Tongue (tissue), 1 donor: ENCODE measurements at regions not wholly inside any gene's neighbourhood (a gene's known extent, or its start where the extent isn't known, plus 50 kb on each side); places are given as distances from the start of the nearest gene placed in this dataset.

Experiments used
- DNase-seq: peaks from one replicate; pipeline ENCODE4 v3.0.0-alpha.2; 2015

DNA sequence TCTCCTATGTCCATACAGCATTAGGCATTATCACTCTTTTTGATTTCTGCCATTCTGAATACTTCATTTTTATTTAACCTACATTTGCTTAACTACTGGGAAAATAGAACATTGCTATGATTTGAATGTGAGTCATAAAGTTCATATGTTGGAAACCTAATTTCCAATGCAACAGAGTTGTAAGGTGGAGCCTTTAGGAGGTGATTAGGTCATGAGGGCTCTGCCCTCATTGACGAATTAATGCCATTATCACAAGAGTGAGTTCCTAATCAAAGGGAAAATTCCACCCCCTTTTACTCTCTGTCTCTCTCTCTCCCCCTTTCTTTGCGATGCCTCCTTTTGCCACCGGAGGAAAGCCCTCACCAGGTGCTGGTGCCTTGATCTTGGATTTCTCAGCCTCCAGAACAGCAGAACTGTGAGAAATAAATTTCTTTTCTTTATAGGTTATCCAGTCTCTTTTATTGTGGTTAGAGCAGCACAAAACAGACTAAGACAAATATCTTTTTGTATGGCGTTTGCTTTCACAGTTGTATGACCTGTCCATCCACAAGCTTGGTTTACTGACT, 180.1 kb upstream of the ARID2 start:
- no peak for DNase-seq

DNA sequence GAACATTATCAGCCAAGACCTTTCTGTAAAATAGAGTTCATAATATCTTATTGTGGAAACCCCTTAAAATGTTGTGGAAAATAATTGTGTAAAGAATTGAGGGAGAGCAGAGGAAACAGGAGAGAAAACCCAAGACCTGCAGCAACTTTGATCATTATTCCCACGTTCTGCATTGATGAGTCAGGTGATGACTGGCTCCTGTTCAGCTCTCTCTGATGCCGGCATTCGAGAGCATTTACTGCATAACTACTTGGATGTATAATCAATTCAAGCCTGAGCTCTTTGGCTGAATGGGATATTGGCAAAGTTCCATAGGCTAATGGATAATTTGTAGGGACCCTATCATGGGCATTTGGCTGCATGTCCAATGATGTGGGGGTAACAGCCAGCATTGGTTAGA, 176.3 kb upstream of the ARID2 start:
- DNase-seq, result no peak

DNA sequence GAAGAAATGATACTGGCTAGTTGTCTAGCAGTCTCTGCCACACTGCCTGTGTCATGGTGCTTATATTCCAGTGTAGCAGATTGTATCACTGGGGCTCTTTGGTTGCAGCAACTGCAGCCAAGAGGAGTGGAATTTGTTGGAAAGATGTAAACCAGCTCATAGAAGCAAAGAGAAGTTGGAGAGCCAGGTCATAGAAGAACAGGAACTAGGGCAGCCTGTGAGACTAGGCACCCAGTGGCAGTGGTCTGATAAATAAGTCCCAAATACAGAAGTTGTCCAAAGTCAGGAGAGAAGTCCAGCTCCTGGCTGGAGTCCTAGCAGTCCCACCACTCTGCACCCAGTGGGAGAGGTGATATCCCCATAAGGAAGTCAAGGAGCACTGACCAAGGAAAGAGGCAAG, 172.5 kb upstream of the ARID2 start:
- no peak for DNase-seq

DNA sequence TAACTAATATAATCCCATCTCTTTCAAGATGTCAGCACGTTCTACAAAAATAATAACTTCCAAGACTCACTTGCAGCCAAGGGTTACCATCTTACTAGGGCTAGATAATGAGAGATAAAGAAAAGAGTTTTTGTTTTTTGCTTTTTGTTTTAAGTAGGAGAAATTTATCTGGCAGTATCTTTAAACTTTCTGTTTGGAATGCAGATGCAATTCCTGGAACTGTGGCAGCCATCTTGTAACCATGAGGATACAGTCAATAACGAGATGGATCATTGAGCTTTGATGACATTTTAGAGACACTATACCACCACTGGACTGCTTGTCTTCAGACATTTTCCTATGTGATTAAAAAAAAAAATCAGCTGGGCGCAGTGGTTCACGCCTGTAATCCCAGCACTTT, 171.2 kb upstream of the ARID2 start:
- no peak for DNase-seq

DNA sequence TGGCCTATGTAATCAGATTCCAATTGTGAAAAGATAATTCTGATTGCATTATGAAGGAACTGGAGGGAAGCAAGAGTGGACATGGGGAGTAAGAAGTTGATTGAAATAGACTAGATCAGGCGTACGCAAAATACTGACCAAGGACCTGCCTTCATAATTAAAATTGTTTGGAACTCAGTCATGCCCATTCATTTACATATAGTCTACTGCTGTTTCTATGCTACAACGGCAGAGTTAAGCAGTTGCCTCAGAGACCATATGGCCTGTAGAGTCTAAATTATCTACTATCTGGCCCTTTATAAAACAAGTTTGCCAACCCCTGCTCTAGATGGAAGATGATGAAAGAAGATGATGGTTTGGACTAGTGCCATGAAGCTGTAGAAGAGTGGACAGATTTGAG, 170.0 kb upstream of the ARID2 start:
- DNase-seq, result no peak

DNA sequence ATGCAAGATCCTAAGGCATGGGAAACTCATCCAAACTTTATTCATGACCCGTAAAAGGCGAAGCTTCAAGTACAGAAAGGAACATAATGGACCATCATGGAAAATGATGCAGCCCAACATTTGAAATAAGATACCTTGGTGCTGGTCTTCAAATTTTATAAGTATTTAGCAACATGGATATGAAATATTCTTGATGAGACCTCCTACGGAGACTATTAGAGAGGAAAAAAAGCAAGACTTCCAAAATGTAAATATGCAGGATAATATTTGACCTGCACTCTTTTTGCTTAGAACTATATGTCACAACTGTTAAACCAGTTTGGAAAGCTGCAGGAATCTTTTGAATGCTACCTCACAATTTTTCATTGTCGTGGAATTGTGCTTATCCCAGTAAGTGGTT, 168.8 kb upstream of the ARID2 start:
- no peak for DNase-seq

DNA sequence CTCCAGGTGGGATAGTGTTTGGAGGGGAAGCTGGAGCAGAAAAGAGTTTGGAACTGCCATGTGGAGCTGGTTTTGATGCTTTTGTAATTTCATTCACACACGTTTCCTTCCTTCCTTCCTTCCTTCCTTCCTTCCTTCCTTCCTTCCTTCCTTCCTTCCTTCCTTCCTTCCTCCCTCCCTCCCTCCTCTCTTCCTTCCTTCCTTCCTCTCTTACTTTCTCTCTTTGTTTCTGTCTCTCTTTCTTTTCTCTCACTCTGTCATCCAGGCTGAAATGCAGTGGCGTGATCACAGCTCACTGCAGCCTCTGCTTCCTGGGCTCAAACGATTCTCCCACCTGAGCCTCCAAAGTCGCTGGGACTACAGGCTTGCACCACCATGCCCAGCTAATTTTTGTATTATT, 168.0 kb upstream of the ARID2 start:
- no peak for DNase-seq

DNA sequence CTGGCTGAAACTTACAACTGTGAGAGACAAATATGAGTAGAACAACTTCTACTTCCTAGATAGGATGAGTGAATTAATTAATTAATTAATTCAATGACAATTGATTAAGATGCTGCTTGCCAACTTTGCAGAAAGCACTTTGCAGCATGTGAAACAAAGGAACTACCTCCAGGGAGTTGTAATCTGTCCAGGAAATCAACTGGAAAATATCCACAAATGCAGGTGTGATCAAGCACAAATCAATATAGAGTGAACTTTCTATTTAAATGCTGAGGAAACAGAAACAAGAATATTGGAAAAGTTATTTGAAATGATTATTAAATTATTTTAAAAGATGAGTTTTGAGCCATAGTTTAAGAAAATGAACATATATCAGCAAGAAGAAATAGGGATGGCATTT, 163.9 kb upstream of the ARID2 start:
- DNase-seq, result no peak

DNA sequence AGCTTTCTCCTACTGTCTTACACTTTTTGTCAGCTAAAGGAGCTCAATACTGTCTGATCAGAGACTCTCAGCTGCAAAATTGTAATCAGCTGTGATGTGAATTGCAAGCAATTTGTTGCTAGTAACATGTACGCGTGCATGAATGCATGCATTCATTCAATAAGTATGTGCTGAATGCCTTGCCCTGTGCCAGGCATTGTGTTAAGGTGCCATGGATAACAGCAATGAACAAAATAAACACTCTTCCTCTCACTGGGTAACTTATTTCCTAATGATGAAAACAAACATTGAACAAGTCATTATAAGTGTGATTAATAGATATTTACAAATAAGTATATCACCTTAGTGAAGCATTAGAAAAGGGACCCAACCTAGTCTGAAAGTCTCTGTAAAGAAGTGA, 163.2 kb upstream of the ARID2 start:
- no peak for DNase-seq

DNA sequence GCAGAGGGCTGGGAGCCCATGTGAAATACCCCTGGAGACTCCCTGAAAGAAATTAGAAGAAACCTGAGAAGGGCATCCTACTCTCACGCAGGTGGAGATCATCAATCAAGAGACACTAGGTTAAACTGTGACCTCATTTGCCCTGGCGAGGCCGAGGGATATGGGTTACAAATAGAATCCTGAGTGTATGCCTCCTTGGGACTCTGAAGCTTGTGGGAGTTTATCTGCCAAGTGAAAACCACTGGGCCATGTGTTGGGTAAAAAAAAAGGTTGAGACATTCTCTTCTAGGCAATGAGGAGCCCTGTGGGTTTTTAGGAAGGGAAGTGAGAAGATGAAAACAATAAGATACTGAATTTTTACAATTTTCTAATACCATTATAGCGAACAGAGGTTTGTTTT, 160.7 kb upstream of the ARID2 start:
- DNase-seq, result no peak

DNA sequence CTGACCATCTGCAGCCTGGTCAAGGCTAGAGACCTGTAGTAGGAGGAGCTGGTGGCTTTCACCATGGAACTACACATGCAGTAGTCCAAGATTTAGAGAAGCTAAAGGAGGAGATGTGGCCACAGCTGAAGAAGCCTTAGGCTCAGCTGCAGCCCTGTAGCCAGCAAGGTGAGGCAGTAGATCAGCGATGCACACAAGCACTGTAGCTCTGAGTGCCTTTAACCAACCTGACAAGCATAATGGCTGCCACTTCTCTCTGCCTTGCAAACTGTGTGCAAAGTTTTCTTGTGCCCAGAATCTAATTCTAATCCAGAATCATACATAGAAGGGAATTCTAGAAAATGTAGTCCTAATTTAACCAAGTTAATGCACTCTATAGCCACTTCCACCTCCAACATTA, 159.0 kb upstream of the ARID2 start:
- DNase-seq, result no peak

DNA sequence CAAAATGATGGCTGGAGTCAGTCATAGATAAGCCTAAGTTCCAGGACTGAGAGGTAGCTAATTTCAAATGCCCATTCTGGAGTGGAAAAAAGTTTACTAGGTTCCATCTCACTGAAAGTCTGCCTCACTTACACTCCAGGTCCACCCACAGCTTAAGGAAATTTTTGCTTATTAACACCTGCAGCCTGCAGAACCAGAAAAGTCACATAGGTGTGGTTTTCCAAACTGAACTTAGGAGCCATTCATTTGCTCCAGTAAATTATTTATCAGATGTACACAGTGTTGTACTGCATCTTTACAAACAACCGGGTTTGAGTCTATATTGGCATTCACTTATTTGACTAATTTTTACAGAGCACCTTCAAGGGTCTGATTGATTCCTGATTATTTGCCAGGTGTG, 157.4 kb upstream of the ARID2 start:
- no peak for DNase-seq

DNA sequence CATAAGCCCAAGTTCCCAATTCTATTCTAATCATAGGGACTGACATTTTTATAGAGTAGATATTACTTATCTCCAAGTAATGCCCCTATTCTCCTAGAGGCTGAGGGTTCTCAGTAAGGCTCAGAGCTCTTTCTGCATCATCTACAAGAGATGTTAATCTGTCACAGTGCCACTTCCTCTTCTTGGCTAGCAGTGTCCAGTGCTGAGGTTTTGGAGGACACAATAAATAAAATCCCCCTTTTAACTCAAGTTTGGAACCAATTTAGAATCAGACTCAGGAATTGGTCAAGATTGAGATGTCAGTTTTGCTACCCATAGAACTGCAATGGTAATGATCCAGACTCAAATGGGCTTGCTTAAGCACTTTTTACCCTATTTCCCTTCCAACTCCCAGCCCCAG, 154.1 kb upstream of the ARID2 start:
- no peak for DNase-seq

DNA sequence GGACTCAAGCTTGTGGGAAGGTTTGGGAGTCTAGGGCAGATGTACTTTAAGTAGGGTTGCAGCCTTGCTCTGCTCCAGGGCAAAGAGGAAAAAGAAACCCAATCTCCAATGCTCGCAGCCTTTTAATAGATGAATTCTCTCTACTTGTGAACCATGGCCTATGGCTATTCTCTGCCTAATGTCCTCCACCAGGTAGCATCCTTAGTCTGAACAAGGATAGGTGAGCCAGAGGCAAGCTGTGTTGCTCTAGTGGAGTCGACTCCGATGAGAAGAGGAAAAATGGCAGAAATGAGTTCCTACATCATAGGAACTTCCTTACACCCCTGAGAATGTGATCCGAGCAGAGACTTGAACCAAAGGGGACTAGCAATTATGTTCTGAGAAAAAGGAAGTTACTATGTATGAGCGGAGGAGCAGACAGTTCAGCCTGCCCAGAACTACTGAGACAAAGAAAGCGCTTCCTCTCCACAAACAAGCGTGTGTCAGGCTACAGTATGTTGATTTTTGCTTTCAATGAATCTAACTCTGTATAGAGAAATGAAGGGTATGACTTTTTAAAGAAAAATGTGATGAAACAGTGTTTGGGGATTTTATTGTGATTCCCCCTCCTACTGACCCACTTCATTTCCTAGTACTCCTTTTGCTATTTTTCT, 153.6 kb upstream of the ARID2 start:
- DNase-seq, result no peak

DNA sequence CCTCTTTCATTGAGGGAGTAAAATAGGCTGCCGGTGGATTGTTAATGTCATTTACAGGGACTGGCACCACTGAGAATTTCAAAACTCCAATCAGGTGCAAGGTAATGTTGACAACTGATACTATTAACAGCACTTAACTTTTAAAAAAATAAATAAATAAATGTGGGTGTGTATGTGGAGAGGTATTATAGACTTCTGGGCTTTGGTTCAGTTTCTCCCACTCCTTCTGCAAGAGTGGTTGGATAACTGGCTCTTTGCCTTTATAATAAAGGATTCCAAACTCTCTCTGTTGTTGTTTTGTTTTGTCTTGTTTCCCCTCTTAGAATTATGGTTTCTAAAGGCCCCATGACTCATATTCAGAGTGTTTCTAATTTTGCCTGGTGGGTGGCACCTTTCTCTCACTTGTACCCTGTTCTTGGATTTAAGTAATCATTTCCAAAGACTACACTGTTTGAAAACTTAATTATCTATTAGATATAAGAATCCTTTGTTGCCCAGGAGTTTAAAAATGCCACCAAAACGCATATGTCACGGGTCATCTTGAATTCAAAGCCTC, 151.6 kb upstream of the ARID2 start:
- DNase-seq, result no peak

DNA sequence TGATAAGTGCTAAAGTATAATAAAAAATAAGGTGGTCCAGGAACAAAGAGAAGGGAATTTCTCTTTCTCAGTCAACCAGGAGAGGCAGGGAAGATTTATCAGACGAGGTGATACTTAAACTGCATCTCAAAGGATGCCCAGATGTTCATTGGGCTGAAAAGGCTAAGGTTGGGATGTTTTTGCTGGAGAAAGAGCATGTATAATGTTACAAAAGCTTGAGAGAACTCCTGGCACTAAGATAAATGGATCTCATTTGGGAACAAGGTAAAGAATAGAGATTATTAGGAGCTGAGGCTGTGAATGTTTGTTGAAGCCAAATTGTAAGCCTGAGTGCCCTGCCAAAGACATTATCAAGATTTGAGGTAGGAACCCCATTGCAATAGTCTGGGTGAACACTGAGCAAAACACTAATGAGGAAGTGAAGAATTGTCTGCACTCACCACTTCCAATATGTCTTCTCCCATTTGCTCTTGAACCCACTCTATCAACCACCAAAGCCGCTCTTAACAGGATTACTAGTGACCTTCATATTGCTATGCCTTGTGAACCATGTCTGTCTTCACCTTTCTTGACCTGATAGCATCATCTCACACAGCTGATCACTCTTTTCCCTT, 149.0 kb upstream of the ARID2 start:
- DNase-seq, result no peak

DNA sequence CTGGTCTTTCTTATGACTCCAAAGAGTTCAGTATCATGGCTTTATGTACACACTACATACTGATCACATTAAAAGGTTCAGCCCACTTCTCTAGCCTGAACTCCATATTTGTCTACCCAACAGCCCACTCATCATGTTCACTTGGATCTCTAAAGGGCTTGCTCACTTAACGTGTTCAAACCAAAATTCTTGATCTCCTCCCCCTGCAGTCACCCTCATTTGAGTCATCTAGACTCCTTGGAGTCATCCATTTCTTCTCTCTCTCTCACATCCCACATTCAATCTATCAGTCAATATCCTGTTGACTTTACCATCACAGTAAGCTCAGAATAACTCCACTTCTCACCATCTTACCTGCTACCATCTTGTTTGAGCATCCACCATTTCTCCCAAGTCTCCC, 148.4 kb upstream of the ARID2 start:
- no peak for DNase-seq

DNA sequence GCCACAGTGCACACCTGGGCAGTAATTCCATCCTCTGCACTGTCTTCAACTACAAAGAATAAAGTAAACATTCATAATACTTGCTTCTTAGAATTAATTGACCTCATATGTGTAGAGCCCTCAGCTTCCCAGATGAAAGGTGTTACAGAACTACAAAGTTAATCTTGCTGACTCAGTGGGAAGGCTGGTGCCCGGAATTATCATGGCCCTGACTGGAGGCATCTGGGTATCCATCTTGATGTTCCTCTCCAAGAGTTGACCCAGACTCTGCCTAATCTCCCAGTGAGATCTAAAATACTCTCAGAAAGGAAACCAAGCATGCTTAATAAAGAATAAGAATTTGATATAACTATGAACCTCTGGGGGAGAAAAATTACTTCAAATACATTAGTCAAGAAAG, 147.0 kb upstream of the ARID2 start:
- DNase-seq, result no peak

DNA sequence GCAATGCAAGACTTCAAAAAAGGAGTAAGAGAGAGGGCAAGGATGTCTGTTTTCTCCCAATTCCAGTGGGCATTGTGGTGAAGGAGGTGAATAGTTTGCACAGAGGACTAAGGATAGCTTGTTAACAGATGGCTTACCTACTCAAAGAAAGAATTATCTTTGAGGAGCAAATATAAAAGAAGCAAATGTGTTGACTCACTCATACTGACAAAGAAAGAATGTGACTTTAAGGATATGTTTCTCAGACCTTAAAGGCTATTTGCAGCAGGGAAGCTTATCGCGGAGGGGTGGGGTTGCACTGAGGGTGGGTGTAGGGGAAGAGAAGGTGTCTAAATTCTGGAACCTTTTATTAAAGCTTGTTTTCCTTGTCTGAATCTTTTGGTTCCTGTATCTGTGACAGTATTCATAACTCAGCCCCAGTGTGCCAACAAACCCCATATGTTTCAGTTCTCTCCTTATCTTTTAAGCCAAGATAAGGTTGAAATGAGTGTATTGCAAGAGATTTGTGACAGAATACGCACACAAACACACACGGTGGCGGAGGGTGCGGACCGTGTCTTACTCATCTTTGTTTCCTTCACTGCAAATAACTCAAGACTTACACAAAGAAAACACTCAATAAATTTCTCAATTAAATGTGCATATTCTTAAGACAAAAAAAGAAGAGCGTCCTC, 146.4 kb upstream of the ARID2 start:
- no peak for DNase-seq

DNA sequence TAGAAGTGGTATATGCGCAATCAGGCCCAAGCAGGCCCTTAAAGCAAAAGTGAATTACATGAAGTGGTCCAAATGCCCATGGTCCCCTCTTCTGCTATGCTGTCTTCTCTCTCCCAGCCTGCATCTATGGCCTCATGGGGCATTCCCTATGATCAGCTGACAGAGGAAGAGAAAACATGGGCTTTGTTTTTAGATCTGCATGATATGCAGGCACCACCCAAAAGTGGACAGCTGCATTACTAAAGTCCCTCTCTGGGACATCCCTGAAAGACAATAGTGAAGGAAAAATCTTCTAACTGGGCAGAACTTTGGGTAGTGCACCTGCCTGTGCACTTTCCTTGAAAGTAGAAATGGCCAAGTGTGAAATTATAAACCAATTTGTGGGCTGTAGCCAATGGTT, 145.2 kb upstream of the ARID2 start:
- no peak for DNase-seq

DNA sequence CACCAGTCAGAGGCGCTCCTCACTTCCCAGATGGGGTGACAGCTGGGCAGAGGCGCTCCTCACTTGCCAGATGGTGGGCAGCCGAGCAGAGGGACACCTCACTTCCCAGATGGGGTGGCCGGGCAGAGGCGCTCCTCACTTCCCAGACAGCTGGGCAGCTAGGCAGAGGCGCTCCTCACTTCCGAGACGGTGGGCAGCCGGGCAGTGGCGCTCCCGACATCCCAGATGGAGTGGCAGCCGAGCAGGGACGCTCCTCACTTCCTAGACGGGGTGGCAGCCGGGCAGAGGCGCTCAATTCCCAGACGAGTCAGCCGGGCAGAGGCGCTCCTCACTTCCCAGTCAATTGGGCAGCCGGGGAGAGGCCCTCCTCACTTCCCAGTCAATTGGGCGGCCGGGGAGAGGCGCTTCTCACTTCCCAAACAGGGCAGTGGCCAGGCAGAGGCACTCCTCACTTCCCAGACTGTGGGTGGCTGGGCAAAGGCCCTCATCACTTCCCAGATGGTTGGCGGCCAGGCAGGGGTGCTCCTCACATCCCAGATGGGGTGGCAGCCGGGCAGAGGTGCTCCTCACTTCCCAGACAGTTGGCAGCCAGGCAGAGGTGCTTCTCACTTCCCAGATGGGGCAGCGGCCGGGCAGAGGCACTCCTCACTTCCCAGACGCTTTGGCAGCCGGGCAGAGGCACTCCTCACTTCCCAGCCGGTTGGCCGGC, 143.8 kb upstream of the ARID2 start:
- no peak for DNase-seq

DNA sequence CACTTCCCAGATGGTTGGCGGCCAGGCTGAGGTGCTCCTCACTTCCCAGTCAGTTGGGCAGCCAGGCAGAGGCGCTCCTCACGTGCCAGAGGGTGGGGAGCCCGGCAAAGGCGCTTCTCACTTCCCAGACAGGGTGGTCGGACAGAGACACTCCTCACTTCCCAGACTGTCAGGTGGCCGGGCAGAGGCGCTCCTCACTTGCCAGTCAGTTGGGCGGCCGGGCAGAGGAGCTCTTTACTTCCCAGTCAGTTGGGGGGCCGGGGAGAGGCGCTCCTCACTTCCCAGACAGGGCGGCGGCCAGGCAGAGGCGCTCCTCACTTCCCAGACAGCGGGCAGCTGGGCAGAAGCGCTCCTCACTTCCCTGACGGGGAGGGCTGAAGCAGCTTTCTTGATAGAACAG, 143.0 kb upstream of the ARID2 start:
- no peak for DNase-seq

DNA sequence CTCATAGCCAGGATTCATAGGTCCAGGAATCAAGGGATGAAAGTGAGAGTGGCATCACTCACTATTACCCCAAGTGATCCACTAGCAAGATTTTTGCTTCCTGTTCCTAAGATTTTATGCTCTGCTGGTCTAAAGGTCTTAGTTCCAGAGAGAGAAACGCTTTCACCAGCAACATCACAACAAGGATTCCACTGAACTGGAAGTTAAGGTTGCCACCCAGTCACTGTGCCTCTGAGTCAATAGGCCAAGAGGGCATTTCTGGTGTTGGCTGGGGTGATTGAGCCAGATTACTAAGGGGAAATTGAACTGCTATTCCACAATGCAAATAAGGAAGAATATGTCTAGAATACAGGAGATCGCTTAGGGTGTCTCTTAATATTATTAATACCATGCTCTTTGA, 142.5 kb upstream of the ARID2 start:
- no peak for DNase-seq
